PC-9 (cell line): ENCODE measurements at regions not wholly inside any gene's neighbourhood (a gene's known extent, or its start where the extent isn't known, plus 50 kb on each side); places are given as distances from the start of the nearest gene placed in this dataset.

Source experiments
- BruUV-seq: library from RNA; stranded (reverse); fragments of 400-500 nt; replicated peaks from 2 replicates; lab custom pipeline; 2021; lab: Mats Ljungman, UMichigan
- CTCF ChIA-PET: fragments of 300-600 bp; sonication (Branson Sonifier 250); formaldehyde crosslinking; loops from one replicate; lab custom pipeline; 2022; ENCODE audit warnings: antibody characterized with exemption; lab: Charles Lee
- POLR2A ChIA-PET: fragments of 300-600 bp; sonication (Branson Sonifier 250); formaldehyde crosslinking; loops from one replicate; lab custom pipeline; 2022; ENCODE audit warnings: antibody characterized with exemption; ENCODE audit not compliant: unreplicated experiment; lab: Charles Lee
- DNase-seq, 2 experiments: peaks; one replicate each; pipeline versions ENCODE4 v3.0.0 to v3.0.0-alpha.2; 2015 to 2022; ENCODE audit warnings: mixed read lengths in 1 of 2
- H2AFZ ChIP-seq: fragments of 200-600 bp; sonication (generic); 2 replicates; pipeline ENCODE4 v1.8.1; 2017; ENCODE audit warnings: antibody characterized with exemption
- H3F3A ChIP-seq: fragments of 200-600 bp; sonication (generic); 2 replicates; pipeline ENCODE4 v1.8.1; 2017; ENCODE audit warnings: antibody characterized with exemption, mild to moderate bottlenecking, low read depth; ENCODE audit not compliant: insufficient read depth
- H3K27ac ChIP-seq: fragments of 200-600 bp; sonication (generic); 2 replicates; pipeline ENCODE4 v1.6.1; 2016; ENCODE audit warnings: mixed run types
- H3K27me3 ChIP-seq: fragments of 200-600 bp; sonication (generic); 2 replicates; pipeline ENCODE4 v1.6.1; 2016; ENCODE audit warnings: low read depth, mixed run types; ENCODE audit not compliant: insufficient read depth
- H3K36me3 ChIP-seq: fragments of 200-600 bp; sonication (generic); 2 replicates; pipeline ENCODE4 v1.6.1; 2016; ENCODE audit warnings: low read depth, mixed run types
- H3K4me1 ChIP-seq: fragments of 200-600 bp; sonication (generic); replicated peaks from 2 replicates; pipeline ENCODE4 v1.6.1; 2016; ENCODE audit warnings: mixed run types; ENCODE audit not compliant: insufficient read depth
- H3K4me2 ChIP-seq: fragments of 200-600 bp; sonication (generic); 2 replicates; pipeline ENCODE4 v1.6.1; 2017; ENCODE audit warnings: mixed run types
- H3K4me3 ChIP-seq: fragments of 200-600 bp; sonication (generic); 2 replicates; pipeline ENCODE4 v1.6.1; 2016; ENCODE audit warnings: mixed run types
- H3K79me2 ChIP-seq: fragments of 200-600 bp; sonication (generic); 2 replicates; pipeline ENCODE4 v1.6.1; 2017; ENCODE audit warnings: low read depth, mixed run types
- H3K9me2 ChIP-seq: fragments of 200-600 bp; sonication (generic); 2 replicates; pipeline ENCODE4 v1.8.1; 2017; ENCODE audit warnings: mild to moderate bottlenecking; ENCODE audit not compliant: insufficient read depth
- H3K9me3 ChIP-seq: fragments of 200-600 bp; sonication (generic); 2 replicates; pipeline ENCODE4 v1.8.1; 2016; ENCODE audit warnings: low read depth; ENCODE audit not compliant: insufficient read depth
- H4K20me1 ChIP-seq: fragments of 200-600 bp; sonication (generic); 2 replicates; pipeline ENCODE4 v1.8.1; 2017; ENCODE audit not compliant: insufficient read depth
- CTCF ChIP-seq: fragments of 200-600 bp; sonication (generic); conservative IDR thresholded peaks from 2 replicates; pipeline ENCODE4 v1.6.1; 2017; ENCODE audit warnings: mixed run types, antibody characterized with exemption, mild to moderate bottlenecking, moderate library complexity
- EZH2 ChIP-seq: fragments of 200-600 bp; sonication (generic); IDR thresholded peaks from 2 replicates; pipeline ENCODE4 v1.8.0; 2017; ENCODE audit warnings: antibody characterized with exemption, low read depth
- intact Hi-C: fragments of 100-400 bp; cut with micrococcal nuclease; formaldehyde crosslinking; loops from one replicate; pipeline ENCODE4 v1.10.0; 2022; ENCODE audit not compliant: unreplicated experiment

- intact Hi-C loops, result no loop called here
- DNase-seq, result no peak
Observed at GRCh38 chr12:43104494-43104893, 447.5 kb downstream of the ADAMTS20 start.

GRCh38 chr12:43103866-43104265 lies 448.1 kb downstream of the ADAMTS20 start:
- Histone ChIP-seq H3K27me3 (no peaks in the 10 kb centered on the region), H3K4me2 (no peak overlapping the region), H3K36me3 (no peaks in the 10 kb centered on the region), H3K9me2 (no peaks in the 10 kb centered on the region), H3K79me2 (no peaks in the 10 kb centered on the region), H3K9me3 (no peaks in the 10 kb centered on the region), H3F3A (no peaks in the 10 kb centered on the region), H3K4me1 (no peaks in the 10 kb centered on the region), H3K4me3 (no peak overlapping the region), H2AFZ (no peak overlapping the region), H3K27ac (no peak overlapping the region), H4K20me1 (no peaks in the 10 kb centered on the region)
- DNase-seq, result no peak
- TF ChIP-seq EZH2, result no peak
- TF ChIP-seq CTCF, result no peak
- ChIA-PET POLR2A (no interaction called here), CTCF (no interaction called here)
- no TSS peak for BruUV-seq
- intact Hi-C loops, result no loop called here

More at GRCh38 chr12:43104494-43104893, 447.5 kb downstream of the ADAMTS20 start:
- POLR2A ChIA-PET, result interaction anchor here (0.6 kb wide), 1 partner anchor 88 kb away, joined by 6 read pairs; no protein-coding TSS in a partner anchor
- H3K4me2 ChIP-seq, result no peak overlapping the region
- H3K9me3 ChIP-seq, result no peaks in the 10 kb centered on the region
- H2AFZ ChIP-seq, result no peak overlapping the region
- no peaks in the 10 kb centered on the region for H3F3A ChIP-seq
- no peak for TF ChIP-seq CTCF
- no peak for TF ChIP-seq EZH2
- CTCF ChIA-PET, result no interaction called here
- H3K36me3 ChIP-seq, result no peaks in the 10 kb centered on the region
- H4K20me1 ChIP-seq, result no peaks in the 10 kb centered on the region
- no peak overlapping the region for H3K4me3 ChIP-seq
- H3K27ac ChIP-seq, result no peak overlapping the region
- H3K4me1 ChIP-seq, result no peaks in the 10 kb centered on the region
- no peaks in the 10 kb centered on the region for H3K79me2 ChIP-seq
- H3K27me3 ChIP-seq, result no peaks in the 10 kb centered on the region
- no peaks in the 10 kb centered on the region for H3K9me2 ChIP-seq
- no TSS peak for BruUV-seq

GRCh38 chr12:43102546-43103264 lies 449.3 kb downstream of the ADAMTS20 start:
- Histone ChIP-seq H3K4me1 (no peaks in the 10 kb centered on the region), H3K9me3 (no peaks in the 10 kb centered on the region), H2AFZ (no peak overlapping the region), H3K4me3 (no peak overlapping the region), H3K36me3 (no peaks in the 10 kb centered on the region), H3F3A (no peaks in the 10 kb centered on the region), H3K27me3 (no peaks in the 10 kb centered on the region), H3K9me2 (no peaks in the 10 kb centered on the region), H3K4me2 (no peak overlapping the region), H4K20me1 (no peaks in the 10 kb centered on the region), H3K27ac (no peak overlapping the region), H3K79me2 (no peaks in the 10 kb centered on the region)
- POLR2A ChIA-PET, result no interaction called here
- TF ChIP-seq EZH2 (no peak), CTCF (no peak)
- BruUV-seq, result no TSS peak
- CTCF ChIA-PET, result no interaction called here
- intact Hi-C loops, result no loop called here
- no peak for DNase-seq
